NCI-H2227 (cell line): ENCODE measurements at regions not wholly inside any gene's neighbourhood (a gene's known extent, or its start where the extent isn't known, plus 50 kb on each side); places are given as distances from the start of the nearest gene placed in this dataset.

ENCODE experiments used
- DNase-seq: peaks from one replicate; lab custom pipeline; 2025; ENCODE audit not compliant: unreplicated experiment; lab: John Stamatoyannopoulos, UW

DNA sequence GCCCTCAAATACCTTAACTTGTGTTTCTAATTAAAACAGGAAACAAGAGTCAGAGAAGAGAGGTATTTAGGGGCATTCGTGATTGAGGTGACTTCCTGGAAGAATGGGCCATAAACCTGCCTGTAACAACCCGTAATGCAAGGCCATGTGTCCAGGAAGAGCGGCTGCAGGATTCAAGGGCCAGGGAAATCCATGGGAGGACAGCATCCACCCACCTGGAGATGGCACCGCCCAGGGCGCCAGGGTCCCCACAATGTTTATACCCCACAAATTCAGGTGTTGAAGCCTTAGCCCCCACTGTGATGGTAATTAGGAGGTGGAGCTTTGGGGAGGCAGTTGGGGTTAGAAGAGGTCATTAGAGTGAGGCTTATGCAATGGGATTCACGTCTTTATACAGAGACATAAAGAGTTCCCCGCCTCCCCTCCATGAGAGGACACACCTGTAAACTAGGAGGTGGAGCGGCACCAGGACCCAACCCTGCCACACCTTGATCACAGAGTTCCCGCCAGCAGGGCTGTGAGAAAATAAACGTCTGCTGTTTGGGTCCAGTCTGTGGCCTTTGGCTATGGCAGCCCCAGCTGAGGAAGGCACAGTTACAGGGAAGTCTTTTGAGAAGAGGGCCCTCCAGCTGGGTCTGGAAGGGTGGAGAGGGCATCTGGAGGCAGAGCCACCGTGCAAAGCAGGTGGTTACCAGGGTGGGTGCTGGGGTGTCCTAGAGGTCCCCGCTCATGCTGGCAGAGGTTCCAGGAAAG, 1394.3 kb downstream of the TBC1D22A start:
- no peak for DNase-seq

DNA sequence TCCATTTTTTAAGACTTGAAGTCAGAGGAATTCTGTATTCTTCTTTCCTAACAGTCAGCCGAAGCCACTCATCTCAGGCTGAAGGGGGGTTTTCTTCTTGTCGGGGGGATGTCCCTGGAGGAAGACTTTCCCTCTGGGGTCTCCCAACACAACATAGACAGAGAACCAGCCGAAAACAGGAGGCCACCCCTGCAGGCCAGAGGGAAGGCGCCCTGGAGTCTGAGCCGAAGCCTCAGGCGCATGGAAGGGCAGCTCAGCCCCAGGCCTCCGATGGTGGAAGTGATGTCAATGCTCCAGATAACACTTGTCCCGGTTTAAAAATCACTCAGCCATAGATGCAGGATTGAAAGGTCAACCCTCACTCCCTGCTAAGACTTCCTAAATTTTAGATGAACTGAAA, 1393.0 kb downstream of the TBC1D22A start:
- DNase-seq, result no peak

DNA sequence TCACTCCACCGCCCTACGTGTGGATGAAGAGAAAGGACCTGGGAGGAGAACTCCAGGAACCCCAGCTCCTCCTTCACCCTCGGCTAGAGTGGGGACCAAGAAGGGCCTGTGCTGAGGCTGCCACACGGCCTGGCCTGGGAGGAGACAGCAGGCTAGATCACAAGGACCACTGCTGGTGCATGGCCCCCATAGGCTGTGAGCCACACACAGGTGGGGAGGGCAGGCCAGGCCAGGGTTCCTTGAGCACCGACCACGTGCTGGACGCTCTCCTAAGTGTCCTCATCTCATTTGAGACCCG, 1392.4 kb downstream of the TBC1D22A start:
- no peak for DNase-seq

DNA sequence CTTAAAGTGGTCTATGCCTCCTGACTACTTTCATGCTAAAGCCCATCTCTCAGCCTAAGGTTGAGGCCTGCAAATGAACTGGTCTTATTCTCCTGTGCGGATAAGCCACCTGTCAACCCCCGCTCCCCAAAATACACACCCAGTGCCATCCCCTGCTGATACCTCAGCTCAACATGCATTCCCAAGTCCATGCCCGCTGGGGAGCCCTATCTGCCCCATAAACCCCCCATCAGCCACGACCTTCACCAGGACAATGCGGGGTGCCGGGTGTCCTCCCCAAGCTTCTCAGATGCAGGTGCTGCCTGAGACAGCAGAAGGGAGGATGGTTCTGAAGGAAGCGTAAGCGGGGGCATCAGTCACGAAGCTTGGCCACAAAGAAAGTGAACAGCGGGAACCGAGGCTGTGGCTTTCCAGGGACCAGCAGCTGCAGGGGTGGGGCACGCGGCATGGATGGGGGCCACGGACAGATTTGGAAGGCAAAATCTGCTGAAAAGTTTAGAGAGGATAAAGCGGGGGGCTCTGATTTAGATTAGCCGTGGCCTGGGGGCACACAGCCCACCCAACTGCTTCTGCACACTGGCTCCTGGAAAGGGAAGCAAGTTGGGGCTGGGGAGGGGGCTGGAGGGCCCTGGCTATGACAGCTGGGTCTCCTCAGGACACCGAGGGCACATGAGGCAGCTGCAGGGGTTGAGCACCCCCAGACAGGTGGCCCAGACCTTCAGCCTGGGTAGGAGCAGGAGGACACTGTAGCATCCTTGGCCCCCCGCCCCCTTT, 1391.9 kb downstream of the TBC1D22A start:
- DNase-seq, result no peak

DNA sequence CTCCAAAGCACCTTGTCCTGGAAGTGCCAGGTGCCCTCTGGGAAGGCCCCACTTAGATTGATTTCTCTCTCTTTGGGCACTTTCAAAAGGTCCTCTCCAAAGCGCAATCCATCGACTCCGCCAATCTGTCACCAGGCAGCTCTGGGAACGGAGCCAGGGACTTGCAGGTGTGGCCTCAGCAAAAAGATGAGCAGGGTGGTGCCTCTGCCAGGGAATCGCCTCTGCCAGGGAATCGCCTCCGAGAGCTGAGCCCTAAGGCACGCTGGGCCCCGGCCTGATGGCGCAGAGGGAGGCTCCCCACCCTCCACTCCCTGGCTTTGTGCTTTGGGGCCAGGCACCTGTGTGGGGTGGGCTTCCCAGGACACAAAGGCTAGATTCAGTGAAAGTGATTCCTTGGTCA, 1391.3 kb downstream of the TBC1D22A start:
- no peak for DNase-seq

DNA sequence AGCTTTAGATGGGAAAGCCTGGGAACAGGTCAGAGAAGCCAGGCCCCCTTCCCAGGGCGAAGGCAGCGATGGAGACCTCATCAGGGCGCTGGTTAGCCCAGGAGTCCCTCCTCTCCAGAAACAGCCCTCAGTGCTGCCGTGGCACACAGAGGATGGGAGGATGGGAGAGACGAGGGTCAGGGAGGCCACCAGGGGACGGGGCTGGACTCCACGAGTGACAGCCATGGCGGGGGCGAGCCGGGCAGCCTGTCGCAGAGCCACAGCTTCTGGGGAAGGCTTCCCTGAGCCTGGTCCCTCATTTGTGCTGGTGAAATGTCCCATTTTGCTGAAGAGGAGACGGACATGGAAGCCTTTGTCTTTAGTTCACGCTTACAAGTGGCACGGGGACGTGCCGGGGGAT, 1390.5 kb downstream of the TBC1D22A start:
- no peak for DNase-seq

DNA sequence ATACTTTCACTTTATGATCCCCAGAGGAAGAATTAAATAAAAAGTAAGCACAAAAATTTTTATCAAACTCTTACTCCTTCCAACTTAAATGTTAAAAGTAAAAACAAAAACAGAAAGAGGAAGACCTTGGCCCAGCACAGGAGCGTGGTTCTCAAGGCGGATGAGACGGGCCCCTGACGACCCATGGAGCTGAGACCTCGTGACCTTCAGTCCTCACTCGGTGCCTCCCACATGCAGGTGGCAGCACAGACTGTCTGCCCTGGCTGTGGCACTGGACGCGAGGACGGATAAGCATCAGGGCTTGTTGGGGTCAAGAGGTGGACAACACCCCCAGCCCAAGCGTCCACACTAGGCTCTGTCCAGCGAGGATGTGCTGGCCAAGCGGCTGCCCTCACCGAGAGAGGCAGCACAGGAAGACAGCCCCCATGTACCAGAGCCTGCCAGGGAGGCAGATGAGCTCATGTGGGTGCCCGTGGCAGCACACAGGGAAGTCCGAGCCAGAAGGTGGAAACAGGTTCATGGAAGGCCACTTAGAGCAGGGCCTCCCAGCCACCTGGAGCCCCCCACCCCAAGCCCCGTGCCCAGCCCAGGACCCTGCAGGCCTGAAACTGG, 1389.8 kb downstream of the TBC1D22A start:
- no peak for DNase-seq

DNA sequence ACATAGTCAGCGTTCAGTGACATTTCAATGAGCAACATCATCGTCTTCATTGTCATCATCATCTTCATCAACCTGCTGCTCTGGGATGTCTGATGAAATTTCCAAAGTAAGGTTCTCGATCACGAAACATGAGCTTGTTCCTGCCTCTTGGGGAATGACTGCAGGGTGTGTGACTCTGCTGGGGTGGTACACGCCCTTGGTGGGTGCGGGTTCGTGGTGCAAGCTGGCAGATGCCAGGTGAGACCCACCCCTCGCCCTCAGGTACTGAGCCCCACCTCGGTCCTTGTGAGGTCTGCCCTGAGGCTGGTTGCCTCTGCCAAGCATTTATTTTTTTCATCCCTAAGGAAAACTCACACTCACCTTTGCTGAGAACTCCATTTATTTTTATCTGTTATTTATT, 1389.2 kb downstream of the TBC1D22A start:
- no peak for DNase-seq

DNA sequence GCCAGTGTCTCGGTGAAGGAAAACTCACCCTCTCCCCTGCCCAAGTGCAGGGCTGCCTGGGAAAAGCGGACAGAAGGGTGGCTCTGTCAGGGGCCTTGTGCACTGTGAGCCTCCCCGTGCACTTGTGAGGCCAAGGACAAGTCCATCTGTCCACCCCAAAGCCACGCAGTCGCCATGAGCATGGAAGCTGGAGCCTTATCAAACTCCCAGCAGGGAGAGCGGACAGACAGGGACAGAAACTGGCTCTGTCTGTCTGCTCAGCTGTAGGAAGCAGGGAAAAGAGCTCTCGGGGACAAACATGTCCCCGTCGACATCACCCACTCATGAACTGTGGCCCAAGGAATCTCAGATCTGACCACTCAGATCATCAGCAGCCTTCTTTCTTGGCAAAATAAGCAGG, 1385.4 kb downstream of the TBC1D22A start:
- DNase-seq, result no peak

DNA sequence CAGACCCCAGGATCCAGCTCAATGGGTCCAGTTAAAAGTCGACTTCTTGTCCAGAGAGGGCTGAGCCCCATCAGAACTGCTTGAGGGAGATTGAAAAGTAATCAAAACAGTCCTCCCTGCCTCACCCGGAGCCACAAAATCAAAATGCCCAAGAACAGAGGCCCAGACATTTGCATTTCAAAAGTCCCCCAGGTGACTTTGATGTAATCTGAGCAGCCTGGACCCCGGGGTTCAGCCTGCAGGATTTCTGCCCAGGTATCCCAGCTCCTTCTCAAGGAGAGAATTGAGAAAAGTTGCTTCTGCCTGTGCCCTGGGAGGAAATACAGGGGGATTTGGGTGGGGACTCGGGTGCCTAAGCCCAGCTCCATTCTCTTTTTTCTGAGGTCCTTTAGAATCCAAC, 1385.0 kb downstream of the TBC1D22A start:
- no peak for DNase-seq

DNA sequence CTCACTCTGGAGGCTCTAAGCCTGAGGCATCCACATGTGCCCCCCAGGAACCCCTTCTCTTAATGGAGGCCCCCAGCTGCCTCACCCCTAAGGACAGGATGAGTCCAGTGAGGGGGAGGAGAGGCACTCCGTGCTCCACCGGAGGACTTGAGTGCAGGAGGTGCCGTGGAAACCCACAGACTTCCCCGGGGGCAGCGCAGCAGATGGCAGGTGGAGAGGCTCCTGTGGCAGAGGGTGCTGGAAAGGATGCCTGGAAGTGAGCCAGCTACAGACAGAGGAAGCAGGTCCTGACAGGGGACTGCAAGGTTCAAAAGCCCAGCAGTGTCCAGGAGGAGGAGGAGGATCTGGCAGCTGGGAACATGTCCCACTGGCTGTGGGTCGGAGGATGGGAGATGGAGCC, 1384.0 kb downstream of the TBC1D22A start:
- DNase-seq, result no peak

DNA sequence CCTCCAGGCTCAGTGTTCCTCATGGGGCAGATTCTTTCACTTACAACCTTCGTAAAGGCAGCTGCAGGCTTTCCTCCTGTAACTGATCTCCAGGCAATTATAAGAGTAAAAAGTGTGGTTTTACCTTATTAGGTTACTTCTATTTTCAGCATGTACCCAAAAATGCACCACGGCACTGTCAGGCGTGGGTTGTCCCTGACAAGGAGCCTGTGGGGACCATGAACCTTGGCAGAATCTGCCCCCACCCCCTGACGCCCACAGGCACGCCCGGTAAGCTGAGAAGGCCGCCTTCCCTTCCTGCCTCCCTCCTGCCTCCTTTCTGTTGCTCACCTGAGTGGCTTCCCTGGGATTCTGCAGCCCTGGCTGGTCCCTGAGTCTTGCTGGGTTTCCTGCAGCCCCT, 1383.3 kb downstream of the TBC1D22A start:
- no peak for DNase-seq

DNA sequence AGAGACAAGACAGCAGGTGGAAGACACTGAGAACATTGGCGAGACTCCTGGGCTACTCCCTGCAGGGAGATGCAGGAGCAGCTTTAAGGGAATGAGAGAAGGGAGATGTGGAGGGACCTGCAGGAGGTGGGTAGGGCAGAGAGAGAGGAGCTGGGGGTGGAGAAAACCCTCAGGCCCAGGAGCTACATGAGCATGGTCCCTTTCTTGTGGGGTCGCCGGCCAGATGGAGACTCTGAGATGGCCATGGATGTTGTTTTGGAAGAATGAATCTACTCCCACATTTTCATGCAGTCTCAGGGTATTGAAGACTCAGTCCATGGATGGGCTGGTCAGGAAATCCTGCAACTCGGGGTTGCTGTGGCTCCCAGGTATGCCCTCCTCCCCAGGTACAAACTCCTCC, 1381.9 kb downstream of the TBC1D22A start:
- DNase-seq, result no peak

DNA sequence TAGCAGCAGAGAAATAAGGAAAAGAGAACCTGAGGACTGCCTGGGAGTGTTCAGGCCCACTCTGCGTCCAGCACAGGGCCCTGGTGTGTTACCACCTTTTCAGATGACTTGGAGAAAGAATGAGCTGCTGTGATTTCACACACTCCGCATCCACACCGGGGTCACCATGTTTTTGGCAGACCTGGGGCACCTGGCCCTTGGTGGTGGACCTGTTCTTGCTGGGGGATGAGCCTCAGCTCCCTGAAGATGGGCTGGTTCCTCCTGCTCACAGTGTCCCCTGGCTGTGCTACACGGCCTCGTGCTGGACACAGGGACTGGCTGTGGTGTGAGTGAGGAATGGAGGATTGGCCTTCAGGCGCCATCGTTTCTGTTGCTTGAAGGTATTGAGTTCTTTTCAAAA, 1381.4 kb downstream of the TBC1D22A start:
- DNase-seq, result no peak

DNA sequence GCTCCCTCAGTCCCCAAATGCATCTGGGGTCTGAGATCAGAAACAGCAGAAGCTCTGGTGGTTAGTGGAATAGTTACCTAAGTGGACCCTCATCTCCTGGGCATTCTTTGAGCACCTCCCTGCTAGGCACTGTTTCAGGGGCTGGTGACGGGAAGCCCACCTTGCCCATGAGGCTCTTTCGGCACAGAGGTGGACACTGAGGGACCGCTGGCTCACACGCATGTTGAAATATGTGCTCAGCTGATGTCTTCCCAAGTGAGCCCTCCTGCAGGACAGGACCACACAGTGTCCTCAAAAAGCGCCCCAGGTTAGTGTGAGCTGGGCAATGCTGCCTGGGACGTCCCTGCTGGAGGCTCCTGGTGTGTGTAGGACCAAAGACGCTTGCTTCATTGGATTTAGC, 1379.9 kb downstream of the TBC1D22A start:
- DNase-seq, result no peak

DNA sequence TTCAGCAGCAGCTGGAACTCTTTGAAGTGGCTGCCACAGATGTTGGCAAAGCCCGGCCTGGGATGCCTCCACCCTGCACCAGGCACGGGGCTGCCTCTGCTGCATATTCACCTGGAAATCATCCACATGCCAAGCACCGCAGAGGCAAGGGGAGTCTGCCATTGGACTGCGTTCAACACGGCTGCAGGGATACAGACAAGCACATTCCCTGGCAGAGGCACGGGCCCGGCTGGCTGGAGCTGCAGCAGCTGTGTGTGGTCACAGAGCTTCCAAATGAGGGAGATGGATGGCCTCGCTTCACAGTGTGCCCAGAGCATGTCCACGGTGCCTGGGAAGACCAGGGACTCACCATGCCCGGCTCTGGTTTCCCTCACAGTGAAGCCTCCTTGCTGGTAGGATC, 1378.9 kb downstream of the TBC1D22A start:
- DNase-seq, result no peak

DNA sequence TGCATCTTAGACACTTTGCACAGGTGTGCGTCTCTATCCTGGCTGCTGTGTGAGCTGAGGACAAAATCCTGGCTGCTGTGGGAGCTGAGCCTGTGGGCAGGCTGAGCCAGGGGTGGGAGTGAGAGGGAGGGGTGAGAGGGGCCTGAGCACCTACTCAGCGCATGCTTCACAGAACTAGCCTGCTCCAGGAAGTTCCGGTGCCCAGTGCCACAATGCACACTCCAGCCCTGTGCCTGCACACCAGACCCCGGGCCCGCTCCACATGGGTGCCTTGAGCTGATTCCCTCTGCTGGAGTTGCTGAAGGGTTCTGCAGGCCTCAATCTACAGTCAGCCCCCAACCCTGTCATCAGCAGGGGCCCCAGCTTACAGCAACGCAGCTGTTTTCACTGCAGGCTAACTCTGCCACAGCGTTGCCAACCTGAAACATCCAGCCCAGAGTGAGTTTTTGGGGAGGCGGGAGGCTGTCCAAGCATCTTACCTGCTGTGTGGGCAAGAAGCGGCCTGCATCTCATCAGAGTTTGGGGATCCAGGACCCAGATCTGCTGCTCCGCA, 1377.9 kb downstream of the TBC1D22A start:
- no peak for DNase-seq

DNA sequence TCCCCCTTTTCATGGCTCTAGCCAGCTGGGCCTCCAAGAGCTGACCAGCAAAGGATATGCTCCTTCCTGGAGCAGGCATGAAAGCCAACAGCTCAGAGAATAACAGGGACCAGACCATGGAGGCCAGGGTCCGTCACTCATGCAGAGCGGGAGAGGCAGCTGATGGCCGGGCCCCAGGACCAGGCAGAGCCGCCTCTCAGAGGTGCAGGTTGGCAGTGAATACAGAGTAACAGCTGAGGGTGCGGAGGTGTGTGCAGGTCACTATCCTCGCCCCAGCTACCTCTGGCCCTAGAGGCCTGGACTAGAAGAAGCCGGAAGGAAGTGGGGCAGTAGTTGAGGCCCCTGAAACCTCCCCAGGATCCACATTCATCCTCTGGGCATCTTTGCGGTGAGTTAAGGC, 1377.3 kb downstream of the TBC1D22A start:
- DNase-seq, result no peak

DNA sequence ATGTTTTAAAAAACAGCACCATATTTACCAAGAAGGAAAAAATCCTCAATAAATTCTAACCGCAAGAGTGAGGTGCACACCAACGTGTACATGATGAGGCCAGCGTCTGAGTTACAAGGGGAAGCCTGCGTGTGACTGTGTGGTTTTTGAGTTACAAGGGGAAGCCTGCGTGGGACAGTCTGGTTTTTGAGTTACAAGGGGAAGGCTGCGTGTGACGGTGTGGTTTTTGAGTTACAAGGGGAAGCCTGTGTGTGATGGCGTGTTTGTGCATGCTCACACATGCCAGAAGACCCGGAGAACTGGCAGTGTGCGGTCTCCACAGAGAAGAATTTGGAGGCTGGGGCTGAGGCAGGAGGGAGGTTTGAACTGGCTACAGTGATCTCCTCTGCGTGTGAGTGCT, 1376.4 kb downstream of the TBC1D22A start:
- DNase-seq, result no peak

DNA sequence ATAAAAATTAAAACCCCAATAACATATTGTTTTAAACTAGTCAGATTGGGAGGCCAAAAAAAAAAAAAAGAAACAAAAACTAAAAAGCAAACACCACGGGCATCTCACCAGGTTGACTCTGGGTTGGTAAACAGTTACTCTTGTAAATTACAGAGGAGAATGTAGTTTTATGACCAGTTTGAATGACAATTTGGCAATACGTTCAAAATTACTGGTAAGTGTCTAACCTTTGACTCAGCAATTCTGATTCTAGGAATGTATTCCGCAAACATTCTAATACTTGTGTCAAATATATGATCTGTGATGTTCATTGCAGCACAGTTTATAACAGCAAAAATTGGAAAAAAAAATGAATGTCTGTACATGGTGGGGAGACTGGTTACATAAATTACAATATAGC, 1376.0 kb downstream of the TBC1D22A start:
- DNase-seq, result no peak

DNA sequence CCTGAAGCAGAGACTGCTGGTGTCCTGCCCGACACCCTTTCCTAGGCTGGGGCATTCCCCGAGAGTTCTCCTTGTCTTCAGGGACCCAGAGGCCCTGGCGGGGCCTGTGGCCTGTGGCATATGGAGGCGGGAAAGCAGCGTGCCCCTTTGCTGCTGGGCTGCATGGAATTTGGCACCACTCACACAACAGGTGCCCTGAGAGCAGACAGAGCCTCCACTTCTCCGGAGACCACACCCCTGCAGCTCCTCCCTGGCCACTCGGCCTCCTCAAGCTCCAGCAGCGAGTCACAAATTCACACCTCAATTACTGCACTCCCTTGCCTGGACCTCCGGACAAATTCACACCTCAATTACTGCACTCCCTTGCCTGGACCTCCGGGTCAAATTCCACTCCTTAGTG, 1375.2 kb downstream of the TBC1D22A start:
- DNase-seq, result no peak

DNA sequence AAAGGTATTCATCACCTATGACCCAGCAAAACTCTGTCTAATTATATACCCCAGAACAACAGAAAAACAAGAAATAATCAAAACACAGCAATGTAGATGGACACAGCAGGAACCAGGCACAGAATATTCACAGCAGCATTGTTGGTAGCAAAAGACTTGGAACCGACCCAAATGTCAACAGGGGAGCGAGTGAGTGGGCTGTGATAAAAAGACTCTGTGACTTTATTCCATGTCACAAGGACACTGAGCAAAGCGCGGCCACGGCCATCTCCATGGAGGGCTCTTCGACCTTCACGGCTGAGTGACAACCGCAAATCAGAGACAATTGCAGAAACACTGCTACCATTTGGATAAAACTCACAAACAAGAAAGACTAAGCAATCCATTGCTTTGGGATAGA, 1373.1 kb downstream of the TBC1D22A start:
- no peak for DNase-seq
